Forelimb muscle (tissue), 1 donor: ENCODE measurements at regions not wholly inside any gene's neighbourhood (a gene's known extent, or its start where the extent isn't known, plus 50 kb on each side); places are given as distances from the start of the nearest gene placed in this dataset.

Experiments
- DNase-seq: peaks from one replicate; pipeline ENCODE4 v3.0.0-alpha.2; 2013; ENCODE audit warnings: low read depth

DNA sequence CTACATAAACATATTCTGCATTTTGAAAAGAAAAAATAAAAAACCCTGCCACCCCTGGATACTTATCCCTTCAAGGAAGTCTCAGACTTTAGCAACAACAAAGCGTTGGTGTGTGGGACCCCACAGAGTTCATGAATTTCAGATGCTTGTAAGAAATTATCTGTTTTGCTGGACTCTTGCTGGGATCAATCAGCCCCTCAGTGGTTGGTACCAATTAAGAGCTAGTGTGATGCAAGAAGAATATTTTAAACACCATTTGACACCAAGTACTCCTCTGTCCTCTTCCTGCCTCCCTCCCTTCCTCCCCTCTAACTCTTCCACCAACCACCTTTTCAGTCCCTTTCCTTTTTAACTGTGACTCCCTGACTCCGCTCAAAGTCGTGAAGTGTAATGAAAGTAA lies 51.5 kb downstream of the SST start:
- no peak for DNase-seq

DNA sequence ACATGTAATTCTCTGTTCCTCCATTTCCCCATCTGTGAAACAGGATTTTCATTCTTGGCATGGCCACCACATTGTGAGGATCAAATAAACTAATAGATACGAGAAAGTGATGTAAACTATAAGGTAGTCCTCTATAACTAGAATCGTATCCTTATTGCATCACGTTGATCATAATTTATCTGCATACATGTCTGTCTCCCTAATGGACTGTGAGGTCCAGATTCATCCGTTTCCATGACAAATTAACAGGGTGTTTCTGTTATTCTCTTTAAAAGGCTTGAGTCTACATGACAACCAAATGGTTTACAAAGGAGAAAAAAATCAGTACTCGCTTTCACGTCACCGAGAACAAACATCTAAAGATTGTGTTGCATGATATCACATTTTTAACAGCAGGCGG lies 53.0 kb downstream of the SST start:
- DNase-seq: no peak

DNA sequence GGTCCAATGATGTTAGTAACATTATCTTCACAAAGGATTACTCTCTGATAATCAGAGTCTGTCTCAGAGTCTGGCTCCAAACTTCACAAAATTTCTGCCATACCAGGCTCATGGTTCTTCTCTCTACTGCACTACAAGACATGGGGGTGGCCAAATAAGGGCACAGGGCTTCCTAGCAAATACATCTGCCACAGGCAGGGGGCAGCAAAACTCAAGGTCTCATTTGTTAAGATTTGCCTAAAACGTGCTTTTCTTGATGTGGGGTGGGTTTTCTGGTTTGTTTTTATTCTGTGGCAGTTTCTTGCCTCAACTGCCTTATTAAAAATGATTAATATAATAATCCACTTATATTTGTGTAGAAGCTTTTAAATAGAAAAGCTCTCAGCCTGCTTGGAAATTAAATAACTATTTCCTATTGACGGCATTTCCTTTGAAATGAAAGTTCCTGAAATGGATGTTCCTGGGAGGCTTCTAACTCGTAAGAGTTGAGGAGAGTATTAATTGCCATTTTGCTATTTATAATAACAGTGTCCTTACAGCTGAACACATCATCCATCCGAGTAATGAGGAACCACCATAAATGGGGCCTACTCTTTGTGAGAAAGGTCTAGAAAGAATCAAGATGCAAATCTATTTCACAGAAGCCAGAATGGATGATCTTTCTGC lies 53.8 kb downstream of the SST start:
- DNase-seq: no peak

DNA sequence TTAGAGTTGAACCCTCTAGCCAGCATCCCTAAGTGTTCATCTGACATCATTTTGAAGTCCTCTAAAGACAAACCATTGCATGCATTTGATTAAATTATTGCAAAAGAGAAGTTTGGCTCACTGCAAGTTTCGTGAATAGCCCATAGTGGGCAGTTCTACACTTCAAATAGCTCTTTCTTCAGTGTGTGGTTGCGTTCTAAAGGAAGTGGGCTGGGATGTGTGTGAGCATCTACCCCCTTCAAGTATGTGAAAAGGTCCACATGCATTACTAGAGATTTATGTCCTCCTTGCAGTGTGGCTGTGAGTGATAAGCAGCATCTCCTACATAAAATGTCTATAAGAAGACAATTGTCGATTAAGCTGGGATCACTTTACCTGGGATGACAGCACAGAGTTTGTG lies 54.6 kb downstream of the SST start:
- DNase-seq: no peak

DNA sequence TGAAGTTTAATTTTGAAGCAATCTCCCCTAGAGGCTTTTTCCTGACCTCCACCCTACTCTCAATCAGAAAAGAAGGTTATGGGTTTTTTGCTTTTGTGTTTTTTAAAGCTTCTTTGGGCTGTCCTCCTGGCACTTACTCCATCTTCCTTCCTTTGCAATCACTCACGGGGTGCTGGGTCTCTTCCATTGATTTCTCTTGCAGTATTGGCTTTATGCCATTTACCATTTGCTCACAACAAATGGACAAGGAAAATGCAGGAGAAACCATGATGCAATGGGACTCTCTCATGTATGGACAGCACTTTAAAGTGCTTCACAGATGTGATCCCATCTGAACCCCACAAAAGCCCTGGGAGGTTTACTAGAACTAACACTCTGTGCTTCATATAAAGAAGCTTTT lies 57.5 kb downstream of the SST start:
- no peak for DNase-seq

DNA sequence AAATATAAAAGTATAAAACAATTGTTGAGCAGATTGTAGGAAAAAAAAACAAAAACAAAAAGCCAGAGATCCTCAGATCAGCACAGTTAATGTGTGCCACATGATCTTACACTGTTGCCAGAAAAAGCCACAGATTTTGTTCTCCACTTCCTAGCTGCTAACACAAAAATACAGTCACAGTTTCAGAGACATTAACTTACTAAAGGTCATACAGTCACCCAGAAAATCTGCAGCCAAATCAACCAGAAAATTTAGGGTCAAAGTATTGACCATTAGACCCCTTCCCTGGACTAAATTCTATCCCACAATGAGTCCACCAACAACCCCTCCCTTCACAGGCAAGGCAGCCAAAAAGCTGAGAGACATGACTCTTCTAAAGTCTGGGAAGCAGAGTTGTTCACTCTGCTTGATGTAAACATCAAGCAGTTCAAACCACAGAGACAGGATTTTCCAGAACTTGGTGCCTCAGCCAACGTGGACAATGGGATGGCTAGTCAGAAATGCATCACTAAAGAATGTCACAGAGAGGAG lies 59.1 kb downstream of the SST start:
- DNase-seq: no peak

DNA sequence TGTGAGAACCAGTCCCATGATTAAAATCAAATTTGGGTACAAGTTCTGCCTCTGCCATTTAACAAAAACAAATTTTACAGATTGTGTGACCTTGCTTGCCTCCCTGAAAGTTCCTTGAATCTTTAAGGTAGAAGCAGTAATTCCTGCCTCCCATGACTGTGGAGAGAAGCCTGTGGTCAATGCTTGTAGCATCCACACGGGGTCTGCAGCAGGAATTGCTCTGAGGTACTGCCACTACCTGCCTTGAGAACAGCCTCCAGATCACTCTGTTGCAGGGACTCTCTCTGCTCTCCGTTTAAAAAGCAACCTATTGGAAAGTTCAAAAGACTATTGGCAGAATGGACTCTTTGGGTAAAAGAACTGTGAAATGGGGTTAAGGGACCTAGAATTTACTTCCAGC lies 75.9 kb downstream of the SST start:
- no peak for DNase-seq

DNA sequence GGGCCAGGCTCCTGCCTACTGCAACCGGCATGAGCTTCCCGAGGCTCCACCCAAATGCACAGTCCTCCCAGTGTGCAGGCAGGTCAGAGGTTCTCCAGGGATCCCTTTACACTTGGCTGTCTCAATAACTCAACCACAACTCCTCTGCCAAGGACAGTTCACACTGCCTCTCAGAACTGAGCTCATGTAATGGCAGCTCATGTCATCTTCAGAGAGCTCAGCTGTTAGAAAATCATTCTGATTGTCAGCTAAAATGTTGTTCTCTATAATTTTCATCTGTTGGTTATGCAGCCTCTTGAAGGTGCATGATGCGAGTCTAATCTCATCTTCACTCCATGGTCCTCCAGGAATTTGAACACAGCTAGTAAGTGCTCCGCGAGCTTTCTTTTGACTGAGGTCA lies 76.7 kb downstream of the SST start:
- DNase-seq: no peak

DNA sequence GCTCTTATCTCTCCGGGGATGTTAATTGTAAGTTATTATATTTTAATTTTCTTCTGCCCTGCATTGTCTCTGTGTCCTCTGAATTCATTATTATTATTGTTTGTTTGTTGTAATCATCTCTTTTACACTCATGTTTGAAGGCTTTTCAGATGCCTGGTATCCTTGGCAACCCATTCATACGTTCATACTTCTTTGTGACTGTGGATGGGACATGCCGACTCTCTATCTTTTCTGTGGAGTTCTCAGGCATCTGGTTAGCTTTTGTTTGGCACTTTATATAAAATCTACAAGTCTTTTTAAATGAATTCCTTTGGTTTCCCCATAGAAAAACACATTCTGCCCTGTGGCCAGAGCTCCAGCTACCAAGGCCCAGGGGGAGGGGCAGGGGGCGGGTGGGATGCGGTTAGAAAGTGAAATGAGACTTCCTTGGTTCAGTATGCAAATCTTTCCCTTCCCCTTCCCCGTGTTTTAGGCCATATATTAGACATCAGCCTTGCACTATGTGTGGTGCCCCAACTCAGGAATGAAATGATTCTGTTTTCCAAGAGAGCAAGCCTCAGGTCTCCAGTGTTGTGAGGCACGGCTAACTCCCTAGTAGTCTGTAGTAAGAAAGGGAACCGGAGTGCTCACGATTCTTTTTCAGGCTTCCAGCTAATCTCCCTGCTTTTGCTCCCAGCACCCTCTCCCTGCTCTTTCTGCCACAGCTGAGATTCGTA lies 79.2 kb downstream of the SST start:
- DNase-seq: no peak

DNA sequence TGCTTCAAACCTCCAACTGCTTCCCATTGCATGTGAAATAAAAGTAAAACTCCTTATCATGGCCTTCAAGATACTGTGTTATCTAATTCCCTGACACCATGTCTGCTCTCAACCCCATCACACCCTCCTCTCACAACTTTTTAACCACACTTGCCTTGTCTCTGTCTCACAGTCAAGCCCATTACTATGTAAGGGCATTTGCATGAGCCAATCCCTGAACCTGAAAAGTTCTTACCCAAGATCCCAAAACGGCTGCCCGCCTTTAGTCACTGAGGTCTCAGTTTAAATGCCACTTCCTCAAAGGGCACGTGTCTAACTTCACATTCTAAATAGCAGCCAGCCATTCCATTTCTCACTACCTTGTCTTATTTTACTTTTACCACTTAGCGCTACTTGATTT lies 83.1 kb downstream of the SST start:
- no peak for DNase-seq

DNA sequence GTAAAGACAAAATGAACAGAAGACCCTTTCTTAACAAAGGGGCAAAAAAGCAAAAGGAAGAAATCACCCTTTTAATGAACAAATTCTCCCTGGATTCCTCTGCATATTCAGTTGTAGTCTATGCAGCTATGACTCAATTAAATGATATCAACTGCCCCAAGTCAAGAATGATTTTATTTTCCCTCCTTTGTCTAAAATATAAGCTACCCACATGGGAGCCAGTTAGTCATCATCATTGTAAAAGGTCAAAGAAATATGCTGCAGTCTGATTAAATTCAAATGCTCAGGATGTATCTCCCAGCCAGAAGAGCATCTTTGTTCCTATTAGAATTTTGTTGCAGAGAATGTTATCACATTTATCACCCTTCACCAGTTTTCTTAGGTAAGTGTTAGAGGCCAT lies 84.0 kb downstream of the SST start:
- no peak for DNase-seq

DNA sequence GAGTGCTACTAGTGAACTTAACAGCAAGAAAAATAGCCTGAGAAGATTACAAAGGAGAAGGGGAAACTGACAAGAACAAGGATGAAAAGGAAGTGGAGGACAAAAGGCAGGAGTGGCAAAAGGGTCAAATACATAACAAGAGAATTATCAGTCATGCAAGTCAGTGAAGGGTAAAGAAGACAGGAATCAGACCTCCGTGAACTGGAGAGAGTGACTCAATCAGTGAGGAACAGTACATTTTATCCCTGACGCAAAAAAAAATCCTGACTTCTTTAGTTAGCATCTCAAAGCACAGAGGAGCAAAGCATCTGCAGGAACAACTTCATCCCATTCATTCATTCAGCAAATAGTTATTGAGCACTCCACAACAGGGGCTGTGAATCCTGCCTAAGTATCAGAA lies 97.8 kb downstream of the SST start:
- DNase-seq: no peak

DNA sequence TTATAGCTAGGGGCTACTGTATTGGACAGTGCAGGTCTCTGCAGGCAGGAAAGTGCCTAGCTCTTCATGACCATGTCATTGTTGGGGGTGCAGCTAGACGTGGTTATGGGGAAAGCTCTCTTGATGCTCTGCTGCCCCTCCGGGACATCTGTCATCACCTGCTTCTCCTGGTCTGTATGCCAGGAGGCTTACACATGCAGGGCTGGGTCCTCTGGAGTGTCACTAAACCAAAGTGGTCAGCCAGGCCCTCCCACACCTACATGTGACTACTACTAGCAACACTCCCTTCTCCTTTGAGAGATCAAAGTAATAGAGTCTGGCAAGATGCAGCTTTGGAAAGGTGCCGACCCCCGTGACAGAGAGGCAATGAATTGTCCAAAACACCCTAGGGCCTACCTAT lies 98.5 kb downstream of the SST start:
- no peak for DNase-seq

DNA sequence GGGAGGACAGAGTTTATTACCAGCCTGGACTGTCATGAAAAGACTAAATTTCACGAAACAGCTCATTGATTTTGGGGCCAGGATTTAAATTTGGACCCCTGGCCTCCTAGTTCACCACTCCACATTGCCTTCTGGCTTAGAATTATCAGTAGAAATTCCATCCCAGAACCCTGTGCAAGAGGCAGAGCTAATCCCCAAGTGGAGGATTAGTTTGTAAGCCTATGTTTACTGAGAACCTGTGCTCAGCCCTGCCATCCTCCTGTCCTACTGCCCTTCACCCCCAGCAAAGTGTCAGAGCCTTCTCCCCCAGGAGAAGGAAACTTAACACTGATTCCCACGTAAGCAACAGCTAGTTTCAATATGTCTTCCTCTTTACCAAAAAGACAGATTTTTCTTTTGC lies 99.4 kb downstream of the SST start:
- no peak for DNase-seq

DNA sequence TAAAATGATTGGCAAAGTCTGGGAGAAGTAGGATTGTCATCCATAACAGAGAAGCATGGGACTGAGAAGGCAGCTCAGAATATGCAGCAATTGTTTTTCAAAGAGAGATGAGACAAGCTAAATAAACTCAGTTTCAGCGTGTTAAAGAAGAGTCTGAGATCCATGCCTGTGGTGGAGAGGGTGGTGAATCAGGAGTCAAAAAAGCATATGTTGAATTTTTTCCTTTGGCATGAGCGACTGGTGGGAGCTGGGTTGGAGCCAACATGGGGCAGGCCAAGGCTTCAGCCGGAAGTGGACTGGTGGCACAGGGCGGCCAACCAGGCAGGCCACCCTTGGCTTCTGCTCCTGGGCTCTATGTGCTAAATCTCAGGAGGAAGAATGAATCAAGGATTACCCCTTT lies 102.0 kb downstream of the SST start:
- no peak for DNase-seq

DNA sequence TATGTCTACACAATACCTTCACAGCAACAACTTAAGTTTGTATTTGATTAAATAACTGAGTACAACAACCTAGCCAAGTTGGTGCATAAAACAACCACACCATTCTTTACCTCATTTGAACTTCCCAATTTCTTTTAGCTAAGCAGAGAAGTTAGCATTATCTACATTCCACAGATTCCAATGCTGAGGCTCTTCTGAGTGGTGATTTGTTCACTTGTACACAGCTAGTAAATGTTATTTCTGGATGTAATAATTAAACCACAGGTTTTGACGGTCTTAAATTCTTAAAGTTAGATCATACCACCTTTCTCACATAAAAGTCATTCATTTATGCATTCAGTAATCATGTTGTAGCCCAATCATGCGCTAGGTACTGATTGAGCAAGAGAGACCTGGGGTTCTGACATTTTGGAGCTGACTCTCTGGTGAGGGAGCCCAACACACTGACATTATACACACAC lies 102.5 kb downstream of the SST start:
- DNase-seq: no peak

DNA sequence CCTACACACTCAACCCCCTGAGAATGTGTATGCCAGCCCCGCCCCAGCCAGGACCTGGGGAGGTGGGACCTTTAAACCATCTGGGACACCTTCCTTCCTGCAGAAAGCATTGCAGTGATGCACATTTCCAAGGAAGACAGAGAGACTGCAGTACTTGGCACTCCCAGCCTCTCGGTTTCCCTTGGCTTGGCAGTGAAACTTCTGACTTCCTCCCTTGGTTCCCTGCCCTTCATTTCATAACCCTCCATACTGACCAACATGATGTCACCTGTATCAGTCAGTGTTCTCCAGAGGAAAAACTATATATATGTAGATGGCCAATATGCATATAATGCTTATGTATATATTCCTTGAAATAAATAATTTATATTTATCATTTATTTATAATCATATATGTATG lies 103.2 kb downstream of the SST start:
- DNase-seq: no peak

DNA sequence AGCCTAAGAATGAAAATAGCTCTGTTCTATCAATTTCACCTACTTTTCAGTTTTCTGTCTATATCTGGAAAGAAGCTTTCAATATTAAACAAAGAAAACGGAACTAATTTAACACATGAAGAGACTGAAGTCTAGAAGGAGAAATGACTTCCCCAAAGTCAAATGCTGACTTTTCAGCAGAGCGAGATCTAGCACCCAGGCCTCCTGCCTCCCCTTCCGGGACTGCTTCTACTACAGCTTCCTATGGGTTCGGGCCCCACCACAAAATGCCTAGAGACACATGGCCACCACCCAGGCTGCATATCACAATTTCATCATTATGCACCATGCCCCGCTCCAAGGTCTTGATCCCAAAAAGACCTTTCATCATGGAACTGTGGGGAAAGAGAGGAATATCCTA lies 104.5 kb downstream of the SST start:
- no peak for DNase-seq

DNA sequence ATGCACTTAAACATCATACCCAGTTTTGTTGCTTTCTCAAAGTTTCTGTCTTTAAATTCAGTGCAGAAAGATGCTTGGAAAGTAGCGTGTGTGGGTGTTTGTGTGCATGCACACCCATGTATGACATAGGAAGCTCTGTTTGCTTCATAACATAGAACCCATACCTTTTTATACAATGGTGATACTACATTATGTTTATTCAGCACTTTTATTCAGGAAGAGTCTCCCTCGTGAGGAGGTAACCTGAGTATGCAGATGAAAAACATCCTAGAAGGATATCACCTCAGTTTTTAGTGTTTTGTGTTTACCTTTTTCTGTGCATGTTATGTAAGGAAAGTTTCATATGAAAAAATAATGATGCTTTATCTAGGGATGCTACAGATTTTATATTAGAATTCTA lies 111.2 kb downstream of the SST start:
- DNase-seq: no peak

DNA sequence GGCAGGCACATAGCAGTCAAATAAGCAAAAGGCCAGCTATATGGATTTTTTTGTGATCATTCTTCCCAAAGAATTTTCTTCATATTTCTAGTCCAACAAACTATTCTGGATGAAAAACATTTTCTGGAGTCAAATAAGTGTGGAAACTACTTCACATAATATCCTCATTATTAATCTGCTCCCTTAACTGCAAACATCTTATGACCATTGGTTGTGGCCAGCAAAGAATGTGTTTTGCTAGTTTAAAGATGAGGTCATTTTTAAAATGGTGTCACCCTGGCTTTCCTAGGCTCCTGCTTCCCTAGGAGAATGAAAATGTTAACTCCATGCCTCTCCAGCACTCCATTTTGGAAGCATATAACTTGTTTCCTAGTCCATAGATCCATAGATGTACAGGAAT lies 118.8 kb downstream of the SST start:
- no peak for DNase-seq

DNA sequence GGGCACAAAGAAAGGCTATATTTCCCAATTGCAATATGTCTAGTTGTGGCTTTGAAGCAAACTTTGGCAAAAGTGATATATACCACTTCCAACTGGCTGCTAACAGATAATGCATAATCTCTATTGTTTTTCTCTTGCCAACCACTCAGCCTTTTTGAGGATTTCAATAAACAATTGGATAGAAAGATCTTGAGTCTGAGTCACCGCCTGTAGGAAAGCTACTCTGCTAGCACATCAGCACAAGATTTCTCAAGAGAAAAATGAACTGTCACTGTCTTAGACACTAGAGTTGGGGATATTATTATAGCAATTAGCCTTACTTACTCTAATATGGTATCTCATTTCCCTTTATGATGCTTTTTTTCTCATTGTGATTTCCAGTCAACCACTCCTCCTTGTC lies 119.7 kb downstream of the SST start:
- DNase-seq: no peak

DNA sequence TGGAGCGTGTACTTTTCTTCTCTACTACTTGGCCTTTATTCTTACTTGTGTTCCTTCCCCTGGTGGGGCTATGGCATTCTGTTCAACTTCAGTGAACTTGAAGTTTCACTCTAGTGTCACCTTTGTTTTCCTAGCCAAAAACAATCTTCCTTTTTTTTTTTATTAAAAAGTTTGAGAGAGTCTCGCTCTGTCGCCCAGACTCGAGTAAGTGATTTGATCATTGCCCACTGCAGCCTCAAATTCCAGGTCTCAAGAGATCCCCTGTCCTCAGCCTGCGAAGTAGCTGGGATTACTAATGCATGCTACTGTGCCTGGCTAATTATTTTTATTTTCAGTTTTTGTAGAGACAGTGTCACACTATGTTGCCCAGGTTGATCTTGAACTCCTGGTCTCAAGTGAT lies 124.8 kb downstream of the SST start:
- DNase-seq: no peak

DNA sequence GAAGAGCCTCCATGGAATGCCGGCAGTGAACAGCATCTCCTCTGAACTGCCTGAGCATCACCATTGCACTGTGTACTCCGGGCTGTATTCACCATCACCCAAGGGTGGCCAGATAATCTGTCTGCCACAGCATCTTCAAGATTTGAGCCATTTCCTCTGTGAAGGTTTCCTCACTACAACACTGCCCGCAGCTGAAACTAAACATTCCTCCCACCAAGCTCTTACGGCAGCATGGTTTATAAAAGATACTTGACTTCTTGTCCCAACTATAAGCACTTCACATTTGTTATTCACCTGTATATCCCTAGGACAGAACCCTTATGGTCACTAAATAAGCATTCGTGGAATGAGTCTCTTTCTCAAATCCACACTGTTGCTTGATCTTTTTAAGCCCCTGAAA lies 125.9 kb downstream of the SST start:
- no peak for DNase-seq

DNA sequence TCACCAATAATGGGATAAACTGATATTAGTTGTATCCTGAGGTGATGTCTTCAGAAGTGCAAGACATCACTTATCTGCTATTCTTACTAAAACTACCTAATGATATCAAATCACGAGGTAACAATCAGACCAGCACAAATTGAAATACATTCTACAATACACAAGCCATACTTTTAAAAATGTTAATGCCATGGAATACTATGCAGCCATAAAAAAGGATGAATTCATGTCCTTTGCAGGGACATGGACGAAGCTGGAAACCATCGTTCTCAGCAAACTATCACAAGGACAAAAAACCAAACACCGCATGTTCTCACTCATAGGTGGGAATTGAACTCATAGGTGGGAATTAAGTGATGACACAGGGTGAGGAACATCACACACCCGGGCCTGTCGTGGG lies 129.3 kb downstream of the SST start:
- DNase-seq: no peak
